Chondrocyte (in vitro differentiated cells): ENCODE measurements at regions not wholly inside any gene's neighbourhood (a gene's known extent, or its start where the extent isn't known, plus 50 kb on each side); places are given as distances from the start of the nearest gene placed in this dataset.

Source experiments
- DNase-seq: peaks from one replicate; pipeline ENCODE4 v3.0.0; 2021; ENCODE audit warnings: mixed read lengths, low spot score
- H3K27ac Mint-ChIP-seq: one replicate; pipeline ENCODE4 v1.8.0; 2021; ENCODE audit warnings: mild to moderate bottlenecking, moderate library complexity, mixed read lengths; ENCODE audit not compliant: unreplicated experiment
- H3K27me3 Mint-ChIP-seq: 2 replicates; pipeline ENCODE4 v1.8.0; 2021; ENCODE audit warnings: low read depth, mixed read lengths
- H3K36me3 Mint-ChIP-seq: 2 replicates; pipeline ENCODE4 v1.8.0; 2021; ENCODE audit warnings: low read depth, mixed read lengths
- H3K4me1 Mint-ChIP-seq: 2 replicates; pipeline ENCODE4 v1.8.0; 2021; ENCODE audit warnings: low read depth, mild to moderate bottlenecking, mixed read lengths
- H3K4me3 Mint-ChIP-seq: one replicate; pipeline ENCODE4 v1.8.0; 2021; ENCODE audit warnings: mild to moderate bottlenecking, moderate library complexity, mixed read lengths; ENCODE audit not compliant: unreplicated experiment
- H3K9me3 Mint-ChIP-seq: 2 replicates; pipeline ENCODE4 v1.8.0; 2021; ENCODE audit warnings: low read depth, mixed read lengths
- CTCF ChIP-seq: fragments of 200-600 bp; sonication (generic); IDR thresholded peaks from 2 replicates; pipeline ENCODE4 v1.5.0; 2021; ENCODE audit warnings: antibody characterized with exemption, mild to moderate bottlenecking, moderate library complexity

- no peak for TF ChIP-seq CTCF
- no peaks in the 10 kb centered on the region for H3K36me3 Mint-ChIP-seq
- H3K27me3 Mint-ChIP-seq, result no peaks in the 10 kb centered on the region
- DNase-seq, result no peak
- H3K9me3 Mint-ChIP-seq, result no peaks in the 10 kb centered on the region
- no peak overlapping the region for H3K27ac Mint-ChIP-seq
- peaks cover 25% of the 10 kb centered on the region for H3K4me1 Mint-ChIP-seq
- H3K4me3 Mint-ChIP-seq, result no peak overlapping the region
Observed at GRCh38 chrX:95057341-95057740, 1383.3 kb downstream of the FAM133A start.

GRCh38 chrX:95058815-95059214 is 1384.8 kb downstream of the FAM133A start:
- Mint-ChIP-seq H3K4me1 (peaks cover 31% of the 10 kb centered on the region), H3K9me3 (no peaks in the 10 kb centered on the region), H3K4me3 (no peak overlapping the region), H3K36me3 (no peaks in the 10 kb centered on the region), H3K27ac (peak overlapping the region; percentile 67), H3K27me3 (no peaks in the 10 kb centered on the region)
- no peak for DNase-seq
- no peak for TF ChIP-seq CTCF

GRCh38 chrX:95059909-95060308 is 1385.9 kb downstream of the FAM133A start:
- Mint-ChIP-seq H3K4me1 (peaks cover 34% of the 10 kb centered on the region), H3K27me3 (no peaks in the 10 kb centered on the region), H3K4me3 (no peak overlapping the region), H3K27ac (no peak overlapping the region), H3K36me3 (no peaks in the 10 kb centered on the region), H3K9me3 (no peaks in the 10 kb centered on the region)
- DNase-seq, result no peak
- TF ChIP-seq CTCF, result no peak

- Mint-ChIP-seq H3K27me3 (no peaks in the 10 kb centered on the region), H3K4me1 (peaks cover 22% of the 10 kb centered on the region), H3K9me3 (no peaks in the 10 kb centered on the region), H3K4me3 (no peak overlapping the region), H3K36me3 (no peaks in the 10 kb centered on the region), H3K27ac (no peak overlapping the region)
- no peak for DNase-seq
- TF ChIP-seq CTCF, result no peak
Observed at GRCh38 chrX:95063554-95063953, 1389.5 kb downstream of the FAM133A start.

GRCh38 chrX:95065151-95065550 is 1391.1 kb downstream of the FAM133A start:
- Mint-ChIP-seq H3K4me1 (peaks cover 9% of the 10 kb centered on the region), H3K4me3 (no peak overlapping the region), H3K36me3 (no peaks in the 10 kb centered on the region), H3K9me3 (no peaks in the 10 kb centered on the region), H3K27me3 (no peaks in the 10 kb centered on the region), H3K27ac (no peak overlapping the region)
- no peak for TF ChIP-seq CTCF
- no peak for DNase-seq
